ENCODE measurements at regions not wholly inside any gene's neighbourhood (a gene's known extent, or its start where the extent isn't known, plus 50 kb on each side); places are given as distances from the start of the nearest gene placed in this dataset.

GRCh38 chr5:38101897-38102296 lies 156.5 kb upstream of the EGFLAM start:
- no peak for TF ChIP-seq CTCF (IDR thresholded peaks at IDR 0.05; ENCODE audit: extremely low read depth, insufficient read depth, missing control alignments)
- DNase-seq (ENCODE audit: low spot score), result no peak
- in situ Hi-C loops (cut with MboI; ENCODE audit: low pct_unique_long_range_greater_than_20kb, low sequenced_read_pairs, unreplicated experiment), result no loop called here

GRCh38 chr5:38099205-38100168 lies 158.9 kb upstream of the EGFLAM start:
- in situ Hi-C loops (cut with MboI; ENCODE audit: low pct_unique_long_range_greater_than_20kb, low sequenced_read_pairs, unreplicated experiment), result no loop called here
- DNase-seq (ENCODE audit: low spot score), result no peak
- TF ChIP-seq CTCF (IDR thresholded peaks at IDR 0.05; ENCODE audit: extremely low read depth, insufficient read depth, missing control alignments), result no peak

- in situ Hi-C loops (cut with MboI; ENCODE audit: low pct_unique_long_range_greater_than_20kb, low sequenced_read_pairs, unreplicated experiment), result no loop called here
- DNase-seq (ENCODE audit: low spot score), result no peak
- TF ChIP-seq CTCF (IDR thresholded peaks at IDR 0.05; ENCODE audit: extremely low read depth, insufficient read depth, missing control alignments), result no peak
Measured at GRCh38 chr5:38094889-38095288, 163.5 kb upstream of the EGFLAM start.

- in situ Hi-C loops (cut with MboI; ENCODE audit: low pct_unique_long_range_greater_than_20kb, low sequenced_read_pairs, unreplicated experiment), result no loop called here
- no peak for DNase-seq (ENCODE audit: low spot score)
- TF ChIP-seq CTCF (IDR thresholded peaks at IDR 0.05; ENCODE audit: extremely low read depth, insufficient read depth, missing control alignments), result no peak
Measured at GRCh38 chr5:38093855-38094254, 164.5 kb upstream of the EGFLAM start.

- in situ Hi-C loops (cut with MboI; ENCODE audit: low pct_unique_long_range_greater_than_20kb, low sequenced_read_pairs, unreplicated experiment), result no loop called here
- no peak for TF ChIP-seq CTCF (IDR thresholded peaks at IDR 0.05; ENCODE audit: extremely low read depth, insufficient read depth, missing control alignments)
- DNase-seq (ENCODE audit: low spot score), result no peak
Measured at GRCh38 chr5:38086777-38087176, 171.6 kb upstream of the EGFLAM start.

GRCh38 chr5:38079620-38080402 lies 178.5 kb upstream of the EGFLAM start:
- in situ Hi-C loops (cut with MboI; ENCODE audit: low pct_unique_long_range_greater_than_20kb, low sequenced_read_pairs, unreplicated experiment), result no loop called here
- no peak for TF ChIP-seq CTCF (IDR thresholded peaks at IDR 0.05; ENCODE audit: extremely low read depth, insufficient read depth, missing control alignments)
- no peak for DNase-seq (ENCODE audit: low spot score)

Data from GM13977 (cell line).